H1 (cell line): ENCODE measurements at regions not wholly inside any gene's neighbourhood (a gene's known extent, or its start where the extent isn't known, plus 50 kb on each side); places are given as distances from the start of the nearest gene placed in this dataset.

ENCODE experiments used
- CTCF ChIP-seq, 3 experiments: IDR thresholded peaks; 1 replicate in 2 of 3; 2 replicates in 1 of 3; pipeline versions ENCODE4 v1.5.1 to v1.6.1; 2011; ENCODE audit warnings: low read length in 3 of 3, mild to moderate bottlenecking in 3 of 3, inconsistent platforms in 2 of 3, low read depth in 1 of 3, moderate library complexity in 1 of 3; ENCODE audit not compliant: insufficient read depth in 1 of 3; ENCODE audit errors: control extremely low read depth in 1 of 3
- GTF2F1 ChIP-seq: IDR thresholded peaks from 2 replicates; pipeline ENCODE4 v1.6.1; 2012; ENCODE audit warnings: low read depth, low read length, improper control_type of control experiment, borderline replicate concordance
- POLR2A ChIP-seq, 2 experiments: IDR thresholded peaks; 1 replicate in 1 of 2; 2 replicates in 1 of 2; pipeline ENCODE4 v1.6.1; 2011; ENCODE audit warnings: low read depth in 2 of 2, low read length in 2 of 2, mild to moderate bottlenecking in 2 of 2; ENCODE audit errors: control extremely low read depth in 1 of 2
- TAF1 ChIP-seq: IDR thresholded peaks from 2 replicates; pipeline ENCODE4 v1.6.1; 2011; ENCODE audit warnings: mild to moderate bottlenecking, low read depth, low read length

GRCh38 chr2:236510034-236510433 is 59.6 kb upstream of the ACKR3 start:
- TF ChIP-seq CTCF (IDR thresholded peaks at IDR 0.05; ENCODE audit: control extremely low read depth in 1 of 3, insufficient read depth in 1 of 3, low read depth in 1 of 3, low read length in 3 of 3) (no peak), POLR2A (IDR thresholded peaks at IDR 0.05; ENCODE audit: control extremely low read depth in 1 of 2, low read depth in 2 of 2, low read length in 2 of 2) (no peak), TAF1 (no peak), GTF2F1 (no peak)
